ENCODE measurements at regions not wholly inside any gene's neighbourhood (a gene's known extent, or its start where the extent isn't known, plus 50 kb on each side); places are given as distances from the start of the nearest gene placed in this dataset.

DNA sequence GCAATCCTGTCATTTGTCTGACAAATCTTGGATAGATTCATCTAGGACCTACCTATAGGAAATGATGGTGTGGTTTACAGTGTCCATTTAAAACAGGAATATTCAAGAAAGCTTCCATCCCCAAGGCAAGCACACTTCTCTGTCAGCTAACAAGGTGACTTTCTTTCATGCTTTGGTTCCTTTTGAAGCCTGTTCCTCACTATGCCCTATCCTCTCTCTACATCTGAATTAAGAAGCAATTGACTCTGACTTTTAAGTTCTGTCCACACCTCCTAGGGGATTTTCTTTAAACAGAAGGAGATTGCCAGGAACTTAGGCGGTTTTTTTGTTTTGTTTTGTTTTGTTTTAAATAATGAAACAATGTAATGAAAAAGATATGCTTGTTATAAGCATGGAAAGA is 1181.4 kb upstream of the TENM3 start:
- FAIRE-seq (no peak), DNase-seq (no peak)
- intact Hi-C loops (cut with DNase I): no loop called here
- Histone ChIP-seq H3K9ac (ENCODE audit: low read length in 3 of 3) (no peak overlapping the region), H3K36me3 (ENCODE audit: control insufficient read depth in 2 of 3, insufficient read depth in 3 of 3, low read length in 3 of 3) (no peaks in the 10 kb centered on the region), H3K9me3 (ENCODE audit: control insufficient read depth in 2 of 3, insufficient read depth in 1 of 3, low read length in 3 of 3) (no peaks in the 10 kb centered on the region), H3K27ac (ENCODE audit: low read depth in 2 of 2, low read length in 2 of 2) (no peak overlapping the region), H3K27me3 (ENCODE audit: control insufficient read depth, insufficient read depth, low read length) (no peaks in the 10 kb centered on the region), H3K4me1 (ENCODE audit: control insufficient read depth in 2 of 3, insufficient read depth in 2 of 3, low read depth in 1 of 3, low read length in 3 of 3) (no peaks in the 10 kb centered on the region), H3K4me3 (ENCODE audit: low read length in 3 of 3) (no peak overlapping the region)
- TF ChIP-seq, protein P1, sequence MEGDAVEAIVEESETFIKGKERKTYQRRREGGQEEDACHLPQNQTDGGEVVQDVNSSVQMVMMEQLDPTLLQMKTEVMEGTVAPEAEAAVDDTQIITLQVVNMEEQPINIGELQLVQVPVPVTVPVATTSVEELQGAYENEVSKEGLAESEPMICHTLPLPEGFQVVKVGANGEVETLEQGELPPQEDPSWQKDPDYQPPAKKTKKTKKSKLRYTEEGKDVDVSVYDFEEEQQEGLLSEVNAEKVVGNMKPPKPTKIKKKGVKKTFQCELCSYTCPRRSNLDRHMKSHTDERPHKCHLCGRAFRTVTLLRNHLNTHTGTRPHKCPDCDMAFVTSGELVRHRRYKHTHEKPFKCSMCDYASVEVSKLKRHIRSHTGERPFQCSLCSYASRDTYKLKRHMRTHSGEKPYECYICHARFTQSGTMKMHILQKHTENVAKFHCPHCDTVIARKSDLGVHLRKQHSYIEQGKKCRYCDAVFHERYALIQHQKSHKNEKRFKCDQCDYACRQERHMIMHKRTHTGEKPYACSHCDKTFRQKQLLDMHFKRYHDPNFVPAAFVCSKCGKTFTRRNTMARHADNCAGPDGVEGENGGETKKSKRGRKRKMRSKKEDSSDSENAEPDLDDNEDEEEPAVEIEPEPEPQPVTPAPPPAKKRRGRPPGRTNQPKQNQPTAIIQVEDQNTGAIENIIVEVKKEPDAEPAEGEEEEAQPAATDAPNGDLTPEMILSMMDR (IDR thresholded peaks at IDR 0.05; ENCODE audit: borderline replicate concordance, extremely low read depth, insufficient read depth): no peak

DNA sequence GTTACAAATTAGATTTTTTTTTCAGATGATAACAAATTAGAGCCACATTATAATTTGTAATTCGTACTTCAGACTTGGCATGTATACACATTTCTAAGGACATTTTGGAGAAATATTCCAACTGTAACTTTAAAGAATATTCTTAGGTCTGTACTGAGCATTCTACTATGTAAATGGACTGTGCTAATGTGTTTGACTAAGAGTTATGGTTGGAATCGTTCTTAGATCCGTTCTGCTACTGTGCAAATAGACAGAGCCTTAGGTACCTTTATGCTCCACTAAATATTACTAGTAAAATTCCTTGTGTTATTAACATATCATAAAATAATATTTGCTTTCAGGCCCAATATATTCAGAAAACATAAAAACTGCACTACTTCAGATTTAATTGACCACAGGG is 1180.0 kb upstream of the TENM3 start:
- DNase-seq (no peak), FAIRE-seq (no peak)
- no peak overlapping the region for H3K9ac ChIP-seq (ENCODE audit: low read length in 3 of 3)
- intact Hi-C loops (cut with DNase I): no loop called here
- H3K9me3 ChIP-seq (ENCODE audit: control insufficient read depth in 2 of 3, insufficient read depth in 1 of 3, low read length in 3 of 3): no peaks in the 10 kb centered on the region
- no peaks in the 10 kb centered on the region for H3K27me3 ChIP-seq (ENCODE audit: control insufficient read depth, insufficient read depth, low read length)
- no peak overlapping the region for H3K4me3 ChIP-seq (ENCODE audit: low read length in 3 of 3)
- no peaks in the 10 kb centered on the region for H3K36me3 ChIP-seq (ENCODE audit: control insufficient read depth in 2 of 3, insufficient read depth in 3 of 3, low read length in 3 of 3)
- no peaks in the 10 kb centered on the region for H3K4me1 ChIP-seq (ENCODE audit: control insufficient read depth in 2 of 3, insufficient read depth in 2 of 3, low read depth in 1 of 3, low read length in 3 of 3)
- TF ChIP-seq, protein P1 (IDR thresholded peaks at IDR 0.05; ENCODE audit: borderline replicate concordance, extremely low read depth, insufficient read depth): no peak
- no peak overlapping the region for H3K27ac ChIP-seq (ENCODE audit: low read depth in 2 of 2, low read length in 2 of 2)

DNA sequence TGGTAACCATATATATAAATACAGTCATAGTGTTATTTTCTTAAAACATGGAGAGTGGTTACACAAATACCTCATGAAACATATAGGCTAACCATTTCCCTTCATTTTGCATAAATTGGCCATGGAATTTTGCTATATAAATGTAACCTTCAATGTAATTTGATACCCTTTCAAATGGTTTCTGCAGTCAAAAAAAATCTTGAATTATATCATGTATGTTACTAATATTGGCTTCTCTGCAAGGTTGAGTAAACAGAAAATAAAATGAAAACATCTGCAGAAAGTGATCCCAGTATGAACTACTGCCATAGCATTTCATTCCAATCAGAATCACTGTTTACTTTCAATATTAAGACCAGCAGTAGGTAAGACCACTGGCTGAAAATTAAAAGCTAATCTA is 1165.9 kb upstream of the TENM3 start:
- intact Hi-C loops (cut with DNase I): no loop called here
- H3K36me3 ChIP-seq (ENCODE audit: control insufficient read depth in 2 of 3, insufficient read depth in 3 of 3, low read length in 3 of 3): no peaks in the 10 kb centered on the region
- no peaks in the 10 kb centered on the region for H3K4me1 ChIP-seq (ENCODE audit: control insufficient read depth in 2 of 3, insufficient read depth in 2 of 3, low read depth in 1 of 3, low read length in 3 of 3)
- FAIRE-seq (no peak), DNase-seq (no peak)
- H3K9ac ChIP-seq (ENCODE audit: low read length in 3 of 3): no peak overlapping the region
- H3K9me3 ChIP-seq (ENCODE audit: control insufficient read depth in 2 of 3, insufficient read depth in 1 of 3, low read length in 3 of 3): no peaks in the 10 kb centered on the region
- H3K4me3 ChIP-seq (ENCODE audit: low read length in 3 of 3): no peak overlapping the region
- no peaks in the 10 kb centered on the region for H3K27me3 ChIP-seq (ENCODE audit: control insufficient read depth, insufficient read depth, low read length)
- TF ChIP-seq, protein P1 (IDR thresholded peaks at IDR 0.05; ENCODE audit: borderline replicate concordance, extremely low read depth, insufficient read depth): no peak
- H3K27ac ChIP-seq (ENCODE audit: low read depth in 2 of 2, low read length in 2 of 2): no peak overlapping the region

DNA sequence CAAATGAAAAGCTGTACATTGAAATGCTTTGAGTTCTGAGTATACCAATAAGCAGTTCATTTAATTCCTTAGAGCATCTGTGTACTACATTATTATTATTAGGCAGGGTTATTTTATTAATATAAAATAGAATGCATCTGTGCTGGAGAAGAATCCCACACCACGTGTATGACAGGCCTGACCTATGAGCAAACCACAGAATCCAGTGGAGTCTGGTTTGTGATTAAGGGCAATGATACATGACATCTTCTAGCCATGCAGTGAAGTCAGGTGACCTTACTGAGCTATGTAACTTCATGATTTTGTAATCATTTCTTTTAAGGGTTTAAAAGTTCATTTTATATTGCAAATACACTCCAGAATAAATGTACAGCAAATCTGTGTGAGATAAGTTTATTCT is 1165.0 kb upstream of the TENM3 start:
- Histone ChIP-seq H3K27ac (ENCODE audit: low read depth in 2 of 2, low read length in 2 of 2) (no peak overlapping the region), H3K27me3 (ENCODE audit: control insufficient read depth, insufficient read depth, low read length) (no peaks in the 10 kb centered on the region), H3K4me3 (ENCODE audit: low read length in 3 of 3) (no peak overlapping the region), H3K9me3 (ENCODE audit: control insufficient read depth in 2 of 3, insufficient read depth in 1 of 3, low read length in 3 of 3) (no peaks in the 10 kb centered on the region), H3K4me1 (ENCODE audit: control insufficient read depth in 2 of 3, insufficient read depth in 2 of 3, low read depth in 1 of 3, low read length in 3 of 3) (no peaks in the 10 kb centered on the region), H3K36me3 (ENCODE audit: control insufficient read depth in 2 of 3, insufficient read depth in 3 of 3, low read length in 3 of 3) (no peaks in the 10 kb centered on the region), H3K9ac (ENCODE audit: low read length in 3 of 3) (no peak overlapping the region)
- DNase-seq (peak in 1 of 5 donors; percentile 10), FAIRE-seq (no peak)
- TF ChIP-seq, protein P1 (IDR thresholded peaks at IDR 0.05; ENCODE audit: borderline replicate concordance, extremely low read depth, insufficient read depth): no peak
- intact Hi-C loops (cut with DNase I): no loop called here

Data from kidney (tissue), 13 donors.